HG02588 (cell line): ENCODE measurements at regions not wholly inside any gene's neighbourhood (a gene's known extent, or its start where the extent isn't known, plus 50 kb on each side); places are given as distances from the start of the nearest gene placed in this dataset.
"Not testable (repeated sequence)": the region's sequence is repeated elsewhere in the genome, so short reads cannot be mapped to it uniquely, and the experiment has no call there.

Experiments
- ATAC-seq: cut with Tn5 transposase; IDR thresholded peaks from one replicate; pipeline ENCODE4 v1.9.1; 2021; ENCODE audit warnings: mild to moderate bottlenecking, moderate library complexity; ENCODE audit not compliant: unreplicated experiment

DNA sequence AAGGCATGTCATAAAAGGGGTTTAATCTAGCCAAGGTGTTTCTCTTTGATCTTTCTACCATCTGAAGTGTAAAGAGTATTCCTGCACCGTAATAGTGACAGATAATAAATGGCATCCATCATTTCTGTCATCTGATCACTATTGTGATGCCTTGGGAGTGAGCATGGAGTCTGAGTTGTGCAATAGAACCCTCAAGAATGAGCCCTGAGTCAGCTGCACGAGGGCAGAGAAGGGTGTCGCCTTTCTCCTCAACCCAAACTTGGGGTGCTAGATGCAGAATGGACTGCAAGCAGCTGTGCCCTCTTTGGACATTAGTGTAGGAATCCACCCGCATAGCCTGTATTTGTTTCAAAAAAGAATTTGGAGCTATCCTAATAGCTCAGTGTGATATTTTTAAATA lies 115.2 kb downstream of the ZNF37A start:
- no peak for ATAC-seq

DNA sequence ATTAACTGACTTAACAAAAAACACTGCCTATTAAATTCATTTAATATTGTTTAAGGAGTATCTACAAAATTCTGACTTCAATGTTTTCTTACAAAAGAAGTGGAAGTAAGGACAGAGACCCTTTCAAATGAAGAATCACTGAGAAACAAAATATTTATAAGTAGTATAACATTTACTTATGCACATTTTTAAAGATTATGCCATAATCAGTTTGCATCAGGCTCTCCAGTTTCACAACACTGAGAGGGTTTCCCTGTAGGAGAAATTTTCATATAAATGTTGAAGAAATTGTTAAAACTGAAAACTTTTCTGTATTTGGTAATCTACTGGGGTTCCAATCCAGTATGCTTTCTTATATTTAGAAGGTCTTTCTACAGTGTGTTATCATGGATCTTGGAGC lies 115.6 kb downstream of the ZNF37A start:
- not testable (repeated sequence) for ATAC-seq

DNA sequence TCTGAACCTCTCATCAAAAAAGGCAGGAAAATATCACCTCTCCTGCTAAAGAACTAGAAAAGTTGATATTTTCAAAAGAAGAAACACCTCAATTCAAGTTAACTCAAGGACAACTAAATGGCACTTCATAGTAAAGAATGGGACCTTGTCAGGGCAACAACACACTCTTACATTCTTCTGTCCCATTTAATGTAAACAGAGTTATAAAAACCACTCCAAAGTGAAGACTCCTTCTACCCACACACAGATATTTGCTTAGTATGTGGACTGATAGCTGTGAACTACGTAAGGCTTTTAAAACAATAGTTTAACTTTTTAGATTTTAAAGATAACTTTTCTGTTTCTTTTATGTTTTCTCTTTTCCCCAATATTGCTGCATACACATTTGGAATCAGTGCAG lies 118.3 kb downstream of the ZNF37A start:
- ATAC-seq, result no peak

DNA sequence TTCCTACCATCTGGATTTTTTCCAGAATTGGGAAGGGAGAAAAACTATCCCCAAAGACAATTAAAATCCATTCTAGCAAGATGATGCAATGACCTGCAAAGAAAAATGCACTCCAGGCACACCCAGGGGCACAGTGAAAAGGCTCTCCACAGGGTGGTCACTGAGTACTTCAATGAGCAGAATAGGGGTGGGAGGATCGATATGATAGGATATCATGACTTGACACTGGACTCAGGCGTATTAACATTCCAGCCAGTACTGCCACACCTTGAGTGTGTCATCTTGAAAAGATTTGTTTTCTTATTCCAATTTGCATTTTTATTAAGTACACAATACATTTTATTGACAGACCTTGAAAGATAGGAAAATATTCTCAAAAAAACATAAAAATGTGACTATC lies 132.2 kb downstream of the ZNF37A start:
- ATAC-seq, result no peak

DNA sequence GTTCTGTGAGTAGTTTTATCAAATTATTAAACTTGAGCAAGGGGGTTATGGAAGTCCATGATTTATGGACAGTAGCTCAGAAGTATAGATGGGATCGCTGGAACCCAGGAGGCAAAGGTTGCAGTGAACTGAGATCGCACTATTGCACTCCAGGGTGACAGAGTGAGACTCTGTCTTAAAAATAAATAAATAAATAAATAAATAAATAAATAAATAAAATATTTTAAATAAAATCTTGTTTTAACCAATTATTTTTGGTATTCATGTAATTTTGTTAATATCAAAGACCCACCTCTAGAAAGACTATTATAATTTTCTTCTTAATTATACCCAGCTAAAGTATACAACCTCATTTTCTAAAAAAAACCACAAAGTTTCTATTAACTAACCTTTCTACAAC lies 134.3 kb downstream of the ZNF37A start:
- ATAC-seq, result no peak

DNA sequence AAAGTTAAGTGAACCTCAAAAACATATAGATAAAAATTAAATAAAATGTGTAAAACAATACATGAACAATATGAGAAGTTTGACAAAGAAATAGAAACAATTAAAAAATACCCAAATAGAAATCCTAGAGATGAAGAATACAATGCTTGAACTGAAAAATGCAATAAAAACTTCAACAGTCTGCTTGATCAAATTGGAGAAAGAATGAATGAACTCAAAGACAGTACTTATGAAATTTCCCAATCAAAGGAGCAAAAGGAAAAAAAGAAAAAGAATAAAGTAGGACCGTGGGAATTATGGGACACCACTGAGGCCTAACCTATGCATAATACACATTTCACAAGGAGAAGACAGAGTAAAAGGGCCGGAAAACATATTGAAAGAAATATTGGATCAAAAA lies 144.3 kb downstream of the ZNF37A start:
- ATAC-seq, result not testable (repeated sequence)

DNA sequence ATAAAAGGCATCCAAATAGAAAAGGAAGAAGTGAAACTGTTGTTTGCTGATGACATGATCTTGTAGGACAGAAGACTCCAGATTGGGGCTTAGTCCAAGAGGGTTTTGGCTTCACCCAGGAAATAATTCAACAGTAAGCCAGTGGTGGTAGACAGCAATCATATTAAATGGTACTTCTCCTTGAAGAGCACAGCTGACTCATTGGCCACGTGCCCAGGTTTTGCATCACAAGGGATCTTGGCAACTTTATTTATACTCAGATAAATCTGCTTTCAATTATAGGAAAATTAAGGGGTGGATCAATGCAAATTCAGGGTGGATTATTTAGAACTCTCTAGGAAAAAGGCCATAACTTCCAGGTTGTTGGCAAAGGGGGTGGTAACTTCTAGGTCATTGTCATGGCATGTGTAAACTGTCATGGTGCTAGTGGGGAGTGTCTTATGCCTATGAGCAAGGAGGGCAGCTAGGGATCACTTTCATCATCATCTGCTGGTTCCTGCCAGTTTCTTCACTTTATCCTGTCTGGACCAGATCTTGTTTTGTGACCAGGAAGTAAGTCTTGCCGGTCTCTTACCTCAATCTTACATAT lies 148.0 kb downstream of the ZNF37A start:
- ATAC-seq, result not testable (repeated sequence)

DNA sequence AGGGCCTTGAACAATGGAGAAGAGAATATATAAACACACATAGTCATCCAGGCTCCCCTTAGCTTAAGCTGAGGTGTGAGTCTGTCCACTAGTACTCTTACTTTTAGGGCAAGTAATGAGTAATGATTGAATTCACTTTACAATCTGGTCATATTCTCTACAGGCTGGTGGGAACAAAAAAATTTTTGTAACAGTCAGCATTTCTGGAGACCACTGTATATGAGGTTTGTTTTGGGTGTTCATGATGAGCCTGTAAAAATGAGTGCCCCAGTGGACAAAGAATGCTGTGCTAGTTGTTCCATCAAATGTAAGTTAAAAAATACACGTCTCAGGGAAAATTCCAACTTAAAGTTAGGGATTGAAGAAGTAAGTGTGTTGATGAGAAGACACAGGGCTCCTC lies 154.0 kb downstream of the ZNF37A start:
- ATAC-seq, result not testable (repeated sequence)

DNA sequence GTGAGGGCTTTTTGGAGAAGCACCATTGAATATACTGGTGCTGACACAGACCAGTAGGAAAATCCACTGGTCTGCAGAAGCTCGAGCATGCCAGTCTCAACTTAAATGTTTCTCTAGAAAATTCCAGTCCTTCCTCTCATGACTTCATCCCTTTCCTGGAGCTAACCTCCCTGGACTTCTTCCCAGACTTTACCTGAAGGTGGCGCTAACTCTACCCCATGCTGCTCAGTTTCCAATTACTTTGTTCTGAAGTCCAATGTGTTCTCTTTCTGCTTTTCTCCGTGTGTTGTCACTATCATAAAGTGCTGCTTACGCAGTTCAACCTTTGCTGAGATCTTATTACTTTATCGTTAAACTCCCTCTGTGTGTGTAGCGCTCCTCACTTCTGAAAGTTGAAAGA lies 158.4 kb downstream of the ZNF37A start:
- not testable (repeated sequence) for ATAC-seq

DNA sequence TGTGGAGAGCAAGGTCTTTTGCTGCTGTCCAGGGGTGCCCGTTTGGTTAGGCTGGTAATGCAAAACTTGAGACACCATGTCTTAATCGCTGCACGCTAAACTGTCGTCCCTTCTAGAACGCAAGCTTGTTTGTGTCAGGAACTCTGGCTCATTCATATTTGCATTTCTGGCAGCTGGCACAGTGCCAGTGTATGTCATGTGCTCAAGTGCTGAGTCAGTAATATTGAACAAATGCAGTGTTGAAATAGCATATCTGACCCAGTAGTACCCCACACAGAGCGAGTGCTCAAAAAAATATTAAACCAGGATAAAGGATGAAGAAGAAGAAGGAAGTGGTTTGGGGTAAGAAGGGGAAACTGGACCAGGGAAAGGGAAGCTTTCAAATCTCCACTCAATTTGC lies 173.4 kb downstream of the ZNF37A start:
- not testable (repeated sequence) for ATAC-seq

DNA sequence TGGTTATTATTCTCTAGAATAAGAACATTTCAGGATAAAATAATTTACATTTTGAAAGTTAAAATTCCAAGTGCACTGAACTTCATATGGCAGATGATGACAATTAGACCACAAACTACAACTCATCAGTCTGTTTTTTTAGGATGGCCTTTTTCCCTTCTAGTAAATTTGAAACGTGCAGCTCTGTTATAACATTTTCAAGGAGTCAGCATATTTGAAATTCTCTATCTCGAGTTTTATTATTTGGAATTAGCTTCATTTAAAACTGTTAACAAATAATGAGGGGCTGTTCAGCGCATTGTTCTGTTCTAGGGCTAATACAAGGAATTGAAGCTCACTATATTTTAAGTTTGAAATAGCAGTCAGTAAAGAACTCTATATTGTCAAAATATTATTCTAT lies 176.9 kb downstream of the ZNF37A start:
- ATAC-seq, result not testable (repeated sequence)

DNA sequence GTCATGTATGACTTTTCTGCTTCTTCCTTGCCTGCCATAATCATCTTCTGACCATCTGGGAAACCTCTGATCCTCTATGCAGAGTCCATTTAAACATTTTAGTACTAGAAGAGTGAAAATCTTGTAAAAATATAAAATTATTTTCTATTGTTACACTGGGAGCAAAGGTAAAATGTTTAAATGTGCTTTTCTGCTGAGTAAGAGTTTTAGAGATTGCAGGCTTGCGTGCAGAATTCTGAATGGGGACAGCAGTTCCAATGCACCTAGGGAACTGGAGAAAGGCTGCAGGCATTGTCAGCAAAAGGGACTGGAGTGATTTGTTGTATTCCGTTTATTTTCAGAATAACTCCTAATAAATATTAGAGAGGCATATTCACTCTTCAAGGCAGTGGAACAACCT lies 180.7 kb downstream of the ZNF37A start:
- not testable (repeated sequence) for ATAC-seq

DNA sequence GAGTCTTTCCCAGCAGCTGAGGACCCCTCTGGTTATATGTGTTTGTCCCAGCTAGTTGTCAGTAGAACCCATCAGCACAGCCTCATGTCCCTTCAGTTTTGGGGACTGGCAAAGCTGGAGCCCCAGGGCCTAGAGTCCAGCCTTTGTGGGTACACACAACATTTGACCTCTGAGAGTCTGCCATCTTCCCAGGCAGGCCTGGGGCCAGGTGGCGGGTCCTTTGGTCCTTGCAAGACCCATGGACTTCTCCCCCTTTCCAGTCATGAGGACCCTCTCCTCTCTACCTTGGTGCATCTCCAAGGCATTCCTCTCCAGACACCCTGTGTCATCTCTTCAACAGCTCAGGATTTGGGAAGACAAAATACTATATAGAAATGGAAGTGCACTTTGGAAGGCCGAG lies 198.4 kb downstream of the ZNF37A start:
- ATAC-seq, result not testable (repeated sequence)

DNA sequence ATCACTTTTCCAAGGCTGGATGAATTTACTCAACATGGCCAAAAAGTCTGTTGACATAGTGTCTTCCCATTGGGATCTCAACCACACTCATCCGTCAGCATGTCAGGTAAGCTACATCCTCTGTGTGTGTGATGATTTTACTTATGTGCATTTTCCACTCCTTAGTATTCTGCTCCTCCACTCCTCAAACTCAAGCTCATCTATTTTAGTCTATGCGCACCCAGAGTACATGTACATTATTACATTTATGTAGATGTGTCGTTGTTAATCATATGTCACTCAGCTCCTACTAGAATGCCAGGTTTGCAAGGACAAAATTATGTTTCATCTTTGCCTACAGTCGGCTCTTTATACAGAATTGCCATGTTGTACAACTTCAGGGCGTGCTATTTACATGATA lies 216.0 kb downstream of the ZNF37A start:
- ATAC-seq, result not testable (repeated sequence)

DNA sequence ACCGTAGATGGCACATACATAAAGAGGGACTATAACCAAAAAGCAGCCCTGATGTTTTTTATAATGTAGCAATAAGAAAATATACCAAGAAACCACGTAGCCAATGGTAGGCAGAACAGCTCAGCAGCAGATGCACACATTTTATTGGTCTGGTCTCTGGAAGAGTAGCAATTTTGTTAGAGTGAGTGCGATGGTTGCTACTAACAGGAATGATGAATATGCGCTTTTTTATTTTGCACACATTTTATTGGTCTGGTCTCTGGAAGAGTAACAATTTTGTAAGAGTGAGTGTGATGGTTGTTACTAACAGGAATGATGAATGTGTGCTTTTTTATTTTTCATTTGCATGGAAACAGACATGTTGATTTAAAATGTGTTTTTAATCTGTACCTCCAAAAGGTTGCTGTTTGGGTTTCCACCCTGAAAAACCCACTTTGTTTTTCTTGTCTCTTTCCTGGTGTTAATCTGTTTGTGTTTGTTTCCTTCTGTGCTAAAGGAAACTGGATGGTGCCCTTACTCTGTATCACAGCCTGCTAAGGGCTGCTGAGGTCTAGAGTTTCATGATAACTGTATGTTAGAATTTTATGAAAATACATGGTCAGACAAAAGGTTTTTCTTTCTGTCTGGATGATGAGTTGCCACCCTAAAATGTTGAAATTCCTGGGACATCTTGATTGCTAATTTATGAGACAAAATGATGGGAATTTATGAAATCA lies 221.1 kb downstream of the ZNF37A start:
- not testable (repeated sequence) for ATAC-seq

DNA sequence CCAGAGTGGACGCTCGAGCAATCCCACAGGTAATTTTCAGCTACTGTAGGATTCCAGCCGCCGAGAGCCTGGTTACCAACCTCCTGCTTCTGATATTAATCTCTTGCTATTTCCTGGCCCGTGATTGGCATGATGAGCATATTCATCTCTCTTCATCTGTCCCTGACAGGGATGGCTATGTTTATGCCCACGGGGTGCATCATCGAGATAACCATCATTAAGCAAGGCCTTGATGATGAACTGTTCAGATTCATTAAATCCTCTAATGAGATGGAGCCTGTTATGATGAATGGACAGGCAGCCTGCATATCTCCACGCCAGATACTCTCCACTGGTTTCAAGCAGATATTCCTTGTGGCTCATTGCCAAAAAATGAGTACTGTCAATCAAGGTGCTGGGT lies 227.3 kb downstream of the ZNF37A start:
- ATAC-seq, result not testable (repeated sequence)

DNA sequence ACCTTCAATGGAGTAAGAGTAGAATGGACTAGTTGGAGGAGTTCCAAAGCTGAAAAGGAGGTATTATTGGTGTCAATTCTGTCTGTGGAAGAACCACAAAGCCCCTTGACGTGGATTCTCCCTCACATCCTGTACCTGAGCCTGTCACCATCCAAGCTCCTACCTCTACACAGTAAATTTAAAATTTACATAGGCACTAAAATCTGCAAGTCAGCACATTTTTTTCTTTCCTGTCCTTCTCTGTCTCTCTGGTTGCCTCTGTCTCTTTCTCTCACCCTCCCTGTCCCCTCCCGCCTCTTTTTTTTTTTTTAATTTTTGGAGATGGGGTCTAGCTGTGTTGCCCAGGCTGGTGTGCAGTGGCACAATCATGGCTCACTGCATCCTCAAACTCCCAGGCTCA lies 236.2 kb downstream of the ZNF37A start:
- not testable (repeated sequence) for ATAC-seq

DNA sequence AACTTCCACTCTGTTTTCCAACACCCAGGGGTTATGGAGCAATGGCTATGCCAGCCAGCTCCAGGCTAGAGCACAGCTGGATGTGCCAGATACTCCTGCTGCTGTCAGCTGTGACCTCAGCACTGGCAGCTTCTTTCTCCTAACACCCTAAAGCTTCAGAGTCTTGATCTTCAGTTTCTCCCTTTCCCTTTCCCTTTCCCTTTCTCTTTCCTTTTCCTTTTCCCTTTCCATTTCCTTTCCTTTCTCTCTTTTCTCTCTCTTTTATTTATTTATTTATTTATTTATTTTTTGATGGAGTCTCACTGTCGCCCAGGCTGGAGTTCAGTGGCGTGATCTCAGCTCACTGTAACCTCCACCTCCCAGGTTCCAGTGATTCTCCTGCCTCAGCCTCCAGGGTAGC lies 237.0 kb downstream of the ZNF37A start:
- ATAC-seq, result not testable (repeated sequence)

DNA sequence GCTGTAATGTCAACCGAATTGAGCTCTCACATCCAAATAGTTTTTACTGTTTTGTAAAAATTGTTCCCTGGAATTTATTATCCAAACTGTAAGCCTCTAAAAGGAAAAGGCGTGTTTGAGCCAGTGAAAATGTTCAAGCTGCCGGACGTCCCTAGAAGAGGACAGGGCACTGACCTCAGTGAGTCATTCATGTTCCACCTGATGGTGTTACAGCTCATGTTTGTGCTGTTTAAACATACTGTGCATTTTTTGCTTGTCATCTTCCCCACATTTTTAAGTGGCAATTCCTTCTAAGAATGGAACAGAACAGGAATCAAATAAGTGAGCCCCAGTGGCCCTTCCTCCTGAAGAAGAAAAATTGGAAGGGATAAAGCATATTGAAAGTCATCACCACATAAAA lies 239.6 kb downstream of the ZNF37A start:
- ATAC-seq, result not testable (repeated sequence)

DNA sequence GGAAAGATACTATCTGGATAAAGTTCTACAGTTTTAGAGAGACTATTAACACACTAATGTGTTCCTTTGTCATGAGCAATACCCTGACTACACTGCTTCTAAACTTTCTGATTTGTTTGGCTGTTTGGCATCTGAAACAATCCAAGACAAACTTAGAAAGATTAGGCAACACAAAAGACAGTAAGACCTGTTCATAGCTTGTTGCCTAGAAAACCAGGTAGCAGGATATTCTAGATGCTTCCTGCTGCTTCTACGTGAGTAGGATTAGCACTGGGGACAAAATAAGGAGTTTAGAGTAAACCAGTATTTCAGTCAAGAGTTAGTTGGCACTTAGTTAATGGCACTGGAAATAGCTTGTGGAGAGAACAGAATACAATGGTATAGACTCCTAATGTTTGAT lies 256.5 kb downstream of the ZNF37A start:
- ATAC-seq, result not testable (repeated sequence)

DNA sequence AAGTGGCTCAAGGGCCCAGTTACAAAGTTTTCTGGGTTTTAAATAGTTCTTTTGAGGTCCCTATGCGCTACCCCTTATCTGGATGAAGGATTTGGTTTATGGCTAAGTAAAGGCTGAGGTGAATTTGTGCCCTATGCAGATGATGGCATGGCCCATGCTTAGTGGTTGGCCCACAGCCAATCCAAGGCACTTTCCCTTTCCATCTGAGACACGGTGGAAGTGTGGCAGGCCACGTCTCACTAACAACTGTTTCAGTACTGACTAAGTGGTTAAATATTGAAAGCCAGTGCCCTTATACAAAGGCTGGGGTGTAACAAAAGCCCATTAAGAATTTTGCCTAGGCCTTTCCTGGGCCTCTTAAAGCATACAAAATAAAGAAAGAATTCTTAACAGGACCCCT lies 260.3 kb downstream of the ZNF37A start:
- not testable (repeated sequence) for ATAC-seq

DNA sequence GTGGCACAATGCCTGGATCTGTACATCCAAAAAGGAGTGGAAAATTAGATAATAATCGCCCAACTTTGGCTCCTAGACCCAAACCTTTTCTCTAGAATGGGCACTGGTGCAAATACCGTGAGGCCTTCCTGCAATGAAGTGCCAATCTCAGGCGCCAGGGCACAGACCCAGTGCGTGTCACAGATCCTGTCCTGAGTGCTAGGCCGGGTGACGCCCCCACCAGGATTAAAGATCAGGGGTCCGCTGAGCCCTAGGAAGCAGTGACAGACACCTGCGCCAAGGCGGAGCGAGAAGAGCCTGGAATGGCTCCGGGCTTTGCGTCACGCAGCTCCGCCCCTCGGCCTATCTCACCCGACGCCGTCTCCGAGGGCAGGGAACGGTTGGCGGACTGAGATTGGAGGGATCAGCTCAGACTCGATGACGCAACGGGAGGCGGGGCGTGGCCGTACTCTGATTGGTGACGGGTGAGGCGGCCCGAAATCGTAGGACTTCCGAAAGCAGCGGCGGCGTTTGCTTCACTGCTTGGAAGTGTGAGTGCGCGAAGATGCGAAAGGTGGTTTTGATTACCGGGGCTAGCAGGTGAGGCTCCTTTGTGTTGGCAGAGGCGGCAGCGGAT lies 261.9 kb downstream of the ZNF37A start:
- ATAC-seq, result peak; percentile 99
